GM21619 (cell line): ENCODE measurements at regions not wholly inside any gene's neighbourhood (a gene's known extent, or its start where the extent isn't known, plus 50 kb on each side); places are given as distances from the start of the nearest gene placed in this dataset.
"Not testable (repeated sequence)": the region's sequence is repeated elsewhere in the genome, so short reads cannot be mapped to it uniquely, and the experiment has no call there.

ENCODE experiments used
- ATAC-seq: cut with Tn5 transposase; IDR thresholded peaks from one replicate; pipeline ENCODE4 v1.9.1; 2021; ENCODE audit not compliant: unreplicated experiment

GRCh38 chr2:185628985-185629384 lies 109.6 kb upstream of the FSIP2 start:
- ATAC-seq: no peak

DNA sequence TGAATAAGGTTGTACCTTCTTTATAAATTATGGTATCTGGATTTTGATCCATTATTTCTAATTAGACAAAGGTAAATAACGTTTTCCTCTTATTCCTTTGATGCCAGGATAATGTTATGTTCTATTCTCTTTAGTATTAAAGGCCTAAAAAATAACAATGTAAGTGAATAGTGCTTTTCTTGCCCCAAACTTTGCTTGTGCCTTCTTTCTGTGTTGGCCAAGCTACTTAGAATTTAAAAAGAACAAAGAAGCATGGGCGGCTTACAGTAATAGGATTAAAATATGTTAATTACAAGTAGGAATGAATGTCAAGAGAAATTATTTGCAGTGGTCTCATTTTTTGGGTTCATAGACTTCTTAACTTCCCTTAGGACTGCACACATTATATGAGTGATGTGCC lies 105.0 kb upstream of the FSIP2 start:
- ATAC-seq: no peak

DNA sequence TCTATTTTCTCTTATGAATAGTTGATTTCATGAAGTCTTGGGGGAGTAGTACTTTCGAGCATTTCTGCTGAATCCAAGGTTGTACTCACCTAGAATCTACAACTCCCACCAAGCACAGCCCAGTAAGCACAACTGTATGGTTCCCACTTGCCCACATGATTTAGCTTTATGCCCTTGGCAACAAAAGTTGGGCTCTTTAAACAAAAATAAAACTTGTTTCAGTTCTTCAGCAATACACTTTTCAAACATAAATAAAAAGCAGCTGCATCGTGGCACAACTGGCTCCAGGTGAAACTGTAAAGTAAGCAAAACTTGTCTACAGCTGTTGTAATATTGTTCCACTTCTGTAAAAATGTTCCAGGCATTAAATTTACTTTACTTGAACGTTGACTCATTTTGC lies 99.8 kb upstream of the FSIP2 start:
- no peak for ATAC-seq

DNA sequence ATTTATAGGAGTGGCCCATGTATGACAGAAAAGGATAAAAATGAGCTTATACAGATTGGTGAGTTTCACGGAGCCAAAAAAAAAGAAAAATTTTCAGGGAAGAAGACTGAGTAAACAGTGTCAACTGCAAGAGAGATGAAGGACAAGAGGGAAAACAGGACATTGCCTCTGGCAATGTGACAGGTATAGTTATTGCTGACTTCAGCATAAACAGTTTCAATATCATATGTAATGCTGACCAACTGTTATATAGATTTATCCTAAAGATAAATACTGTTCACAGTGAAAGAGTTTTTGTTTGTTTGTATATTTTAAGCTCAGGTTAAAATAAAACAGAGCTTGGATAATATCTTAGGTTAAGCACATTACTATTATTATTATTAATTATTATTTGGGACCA lies 98.0 kb upstream of the FSIP2 start:
- ATAC-seq: no peak

DNA sequence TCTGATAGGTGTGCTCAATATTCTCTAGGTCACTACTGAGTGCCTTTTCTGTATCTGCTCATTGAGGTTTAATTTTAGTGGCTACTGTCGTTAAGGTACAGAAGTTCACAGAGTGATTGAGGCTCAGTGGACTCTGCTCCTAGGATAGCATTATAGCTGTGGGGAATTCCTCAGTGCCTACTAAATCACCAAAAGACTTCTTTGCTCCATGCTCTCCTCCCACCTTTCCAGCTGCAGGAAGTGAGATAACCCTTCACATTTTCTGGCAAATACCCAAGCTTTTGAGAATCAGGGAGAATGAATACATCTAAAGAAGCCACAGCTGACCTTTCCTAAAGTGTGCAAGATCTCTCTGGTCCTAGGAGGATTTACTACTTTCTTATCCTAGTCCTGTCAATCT lies 95.2 kb upstream of the FSIP2 start:
- no peak for ATAC-seq

GRCh38 chr2:185644828-185645227 lies 93.8 kb upstream of the FSIP2 start:
- peak; percentile 73 for ATAC-seq

- no peak for ATAC-seq
Observed at GRCh38 chr2:185645529-185645928, 93.1 kb upstream of the FSIP2 start.

GRCh38 chr2:185658750-185659149 lies 79.9 kb upstream of the FSIP2 start:
- no peak for ATAC-seq

DNA sequence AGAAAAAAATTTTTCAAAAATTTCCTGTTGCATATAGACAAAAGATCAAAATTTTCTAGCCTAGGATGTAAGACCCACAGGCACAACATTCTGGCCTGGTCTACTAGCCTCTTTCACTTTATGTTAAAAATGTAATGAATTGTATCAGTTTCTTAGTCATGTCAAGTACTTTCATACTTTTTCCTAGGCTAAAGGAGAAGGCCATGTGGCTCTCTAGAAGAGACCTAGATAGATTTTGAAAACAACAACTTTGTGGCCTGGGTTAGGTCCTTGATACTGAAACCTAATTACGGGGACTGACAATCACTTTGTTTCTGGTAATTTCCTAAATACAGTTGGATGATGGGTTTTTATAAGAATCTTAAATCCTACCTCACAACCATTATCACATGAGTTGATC lies 74.8 kb upstream of the FSIP2 start:
- no peak for ATAC-seq

DNA sequence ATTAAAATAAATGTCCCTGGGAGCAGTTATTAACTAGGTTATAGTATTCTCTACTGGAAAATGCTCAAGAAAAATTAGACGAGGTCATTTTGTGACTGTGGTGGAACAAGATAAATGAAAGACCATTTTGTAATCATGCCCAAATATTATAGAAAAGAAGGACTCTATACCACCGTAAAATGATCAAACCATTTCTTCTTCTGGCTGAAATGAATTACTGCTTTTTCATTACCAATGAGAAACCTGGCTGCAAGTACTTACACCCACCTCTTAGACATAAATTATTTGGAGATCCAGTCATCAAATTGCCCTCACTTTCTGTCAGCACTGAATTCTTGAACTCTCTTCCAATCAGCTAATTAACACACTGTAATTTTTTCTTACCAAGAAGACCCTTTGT lies 74.2 kb upstream of the FSIP2 start:
- ATAC-seq: no peak

DNA sequence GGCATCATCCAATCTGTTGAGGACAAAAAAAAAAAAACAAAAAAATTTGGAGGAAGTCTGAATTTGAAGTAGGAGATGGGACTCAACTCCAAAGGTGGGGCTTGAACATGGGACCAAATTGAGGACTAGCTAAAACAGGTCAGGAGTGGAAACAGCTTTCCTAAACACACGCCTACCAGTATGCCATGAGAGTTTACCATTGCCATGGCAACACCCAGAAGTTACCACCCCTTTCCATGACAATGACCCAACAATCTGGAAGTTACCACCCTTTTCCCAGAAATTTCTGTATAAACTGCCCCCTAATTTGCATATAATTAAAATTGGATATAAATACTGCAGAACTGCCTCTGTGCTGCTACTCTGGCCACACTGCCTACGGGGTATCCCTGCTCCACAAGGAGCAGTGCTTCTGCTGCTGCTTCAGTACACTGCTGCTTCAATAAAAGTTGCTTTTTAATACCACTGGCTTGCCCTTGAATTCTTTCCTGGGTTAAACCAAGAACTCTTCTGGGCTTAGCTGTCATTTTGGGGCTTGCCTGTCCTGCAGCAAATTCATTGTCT lies 73.3 kb upstream of the FSIP2 start:
- no peak for ATAC-seq

GRCh38 chr2:185667452-185667851 lies 71.2 kb upstream of the FSIP2 start:
- no peak for ATAC-seq

GRCh38 chr2:185668710-185669109 lies 69.9 kb upstream of the FSIP2 start:
- no peak for ATAC-seq

DNA sequence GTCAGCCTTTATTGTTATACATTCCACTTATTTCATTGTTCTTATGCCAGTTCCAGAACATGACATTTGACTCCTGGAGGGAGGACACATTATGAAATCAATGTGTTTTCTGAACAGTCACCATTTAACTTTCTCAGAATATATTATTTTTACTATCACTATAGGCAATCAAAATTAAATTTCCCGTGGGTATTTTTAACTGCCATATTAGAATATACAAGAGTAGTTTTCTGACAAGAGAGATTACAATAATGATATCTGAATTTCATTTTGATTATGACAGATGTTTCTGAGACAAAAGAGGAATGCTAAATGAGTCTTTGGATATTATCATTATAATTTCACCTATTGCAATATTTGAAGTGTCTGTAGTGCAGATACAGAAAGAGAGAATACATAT lies 64.4 kb upstream of the FSIP2 start:
- ATAC-seq: no peak

DNA sequence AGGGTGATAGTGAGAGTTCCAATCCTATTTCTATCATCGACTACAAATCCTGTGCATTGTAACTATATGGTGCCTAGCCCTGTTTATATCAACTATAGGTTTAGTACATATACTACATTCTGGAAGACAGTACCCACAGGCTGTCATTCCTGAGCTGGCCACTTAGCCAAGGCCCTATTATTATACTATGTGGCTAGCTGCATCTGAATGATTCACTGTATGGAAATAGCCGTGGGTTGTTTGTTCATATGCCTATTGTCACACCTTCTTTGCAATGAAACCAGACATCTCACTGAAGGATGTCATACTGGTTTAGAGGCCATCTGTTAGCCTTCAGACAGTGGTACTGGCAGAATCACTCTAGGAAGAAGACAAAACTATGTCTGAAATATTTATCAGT lies 62.3 kb upstream of the FSIP2 start:
- no peak for ATAC-seq

DNA sequence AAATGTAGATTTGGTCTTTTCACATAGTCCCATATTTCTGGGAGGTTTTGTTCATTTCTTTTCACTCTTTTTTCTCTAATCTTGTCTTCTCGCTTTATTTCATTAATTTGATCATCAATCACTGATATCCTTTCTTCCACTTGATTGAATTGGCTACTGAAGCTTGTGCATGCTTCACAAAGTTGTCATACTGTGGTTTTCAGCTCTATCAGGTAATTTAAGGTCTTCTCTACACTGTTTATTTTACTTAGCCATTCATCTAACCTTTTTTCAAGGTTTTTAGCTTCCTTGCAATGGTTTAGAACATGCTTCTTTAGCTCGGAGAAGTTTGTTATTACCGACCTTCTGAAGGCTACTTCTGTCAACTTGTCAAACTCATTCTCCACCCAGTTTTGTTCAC lies 51.6 kb upstream of the FSIP2 start:
- ATAC-seq: not testable (repeated sequence)

DNA sequence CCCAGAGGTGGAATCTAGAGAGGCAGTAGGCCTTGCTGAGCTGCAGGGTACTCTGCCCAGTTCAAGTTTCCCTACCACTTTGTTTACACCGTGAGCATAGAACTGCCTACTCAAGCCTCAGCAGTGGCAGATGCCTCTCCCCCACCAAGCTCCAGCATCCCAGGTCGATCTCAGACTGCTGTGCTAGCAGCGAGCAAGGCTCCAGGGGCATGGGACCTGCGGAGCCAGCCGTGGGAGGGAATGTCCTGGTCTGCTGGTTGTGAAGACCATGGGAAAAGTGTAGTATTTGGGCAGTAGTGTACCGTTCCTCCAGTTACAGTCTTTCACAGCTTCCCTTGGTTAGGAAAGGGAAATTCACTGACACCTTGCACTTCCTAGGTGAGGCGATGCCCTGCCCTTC lies 50.6 kb upstream of the FSIP2 start:
- no peak for ATAC-seq
